Sigmoid colon (tissue), 6 donors: ENCODE measurements at regions not wholly inside any gene's neighbourhood (a gene's known extent, or its start where the extent isn't known, plus 50 kb on each side); places are given as distances from the start of the nearest gene placed in this dataset.
"Not testable (repeated sequence)": the region's sequence is repeated elsewhere in the genome, so short reads cannot be mapped to it uniquely, and the experiment has no call there.

Experiments
- DNase-seq: peaks from one replicate; pipeline ENCODE4 v3.0.0-alpha.2; 2019
- H3K27ac ChIP-seq, 4 donors: fragments of 200-600 bp; sonication (generic); one replicate each; pipeline ENCODE4 v1.5.1; 2016 to 2019; ENCODE audit warnings: mild to moderate bottlenecking in 1 of 4
- H3K27me3 ChIP-seq, 3 donors: fragments of 200-600 bp; sonication (generic); one replicate each; pipeline ENCODE4 v1.5.1; 2019; ENCODE audit warnings: mild to moderate bottlenecking in 1 of 3
- H3K36me3 ChIP-seq, 4 donors: fragments of 200-600 bp; sonication (generic); one replicate each; pipeline ENCODE4 v1.5.1; 2016 to 2019
- H3K4me1 ChIP-seq, 4 donors: fragments of 200-600 bp; sonication (generic); one replicate each; pipeline ENCODE4 v1.5.1; 2017 to 2019
- H3K4me3 ChIP-seq, 4 donors: fragments of 200-600 bp; sonication (generic); one replicate each; pipeline ENCODE4 v1.5.1; 2017 to 2019; ENCODE audit warnings: mild to moderate bottlenecking in 2 of 4, moderate library complexity in 1 of 4
- H3K9me3 ChIP-seq, 4 donors: fragments of 200-600 bp in 3 of 4; sonication (generic) in 3 of 4; one replicate each; pipeline versions ENCODE4 v1.5.1 to v1.6.1; 2013 to 2019
- EP300 ChIP-seq, 4 donors: sonication (generic); formaldehyde crosslinking; IDR thresholded peaks; one replicate each; pipeline ENCODE4 v1.6.1; 2017; ENCODE audit warnings: antibody characterized with exemption in 4 of 4
- POLR2A ChIP-seq, 2 donors: fragments of 450-650 bp; IDR thresholded peaks; one replicate each; pipeline ENCODE4 v1.6.1; 2016; ENCODE audit warnings: antibody characterized with exemption in 2 of 2, mild to moderate bottlenecking in 2 of 2, moderate library complexity in 2 of 2
- POLR2AphosphoS5 ChIP-seq, 4 donors: sonication (generic); formaldehyde crosslinking; IDR thresholded peaks; one replicate each; pipeline ENCODE4 v1.6.1; 2017; ENCODE audit warnings: antibody characterized with exemption in 4 of 4
- WGBS, 2 donors: extraction: QIAGEN DNeasy Blood & Tissue Kit; methylation state at CpG; one replicate each; pipeline ENCODE4 v1.1.7; 2013; 5-methylcytosine and 5-hydroxymethylcytosine counted together
- intact Hi-C: fragments of 100-400 bp; cut with DNase I; formaldehyde crosslinking; loops from one replicate; pipeline ENCODE4 v1.15.1; 2023
- TF ChIP-seq, protein P1 (sequence below), 4 experiments: fragments of 450-650 bp in 3 of 4; fragments of 200-600 bp in 1 of 4; IDR thresholded peaks; one replicate each; pipeline ENCODE4 v1.5.1; 2016 to 2019; ENCODE audit warnings: antibody characterized with exemption in 4 of 4, mild to moderate bottlenecking in 3 of 4, moderate library complexity in 2 of 4
- donor health status: healthy with polysubstance abuse.
- donor health status: healthy.

DNA sequence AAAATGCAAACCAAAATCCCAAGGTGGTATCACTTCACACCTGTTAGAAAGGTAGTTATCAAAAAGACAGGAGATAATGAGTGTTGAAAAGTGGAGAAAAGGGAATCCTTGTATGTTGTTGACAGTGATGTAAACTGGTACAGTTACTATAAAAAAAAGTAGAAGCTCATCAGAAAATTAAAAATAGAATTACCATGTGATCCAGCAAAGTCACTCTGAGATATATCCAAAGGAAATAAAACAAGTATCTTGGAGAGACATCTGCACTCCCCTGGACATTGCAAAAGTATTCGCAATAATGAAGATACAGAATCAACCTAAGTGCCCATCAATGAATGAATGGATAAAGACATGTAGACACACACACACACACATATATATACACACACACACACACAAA is 208.3 kb upstream of the PIEZO2 start:
- H3K9me3 ChIP-seq, result no peaks in the 10 kb centered on the region
- no peaks in the 10 kb centered on the region for H3K4me1 ChIP-seq
- no peak overlapping the region for H3K4me3 ChIP-seq
- WGBS, 2 donors, result 96% methylated on average over 1 of the region's 1 CpG
- no peaks in the 10 kb centered on the region for H3K27me3 ChIP-seq
- H3K27ac ChIP-seq, result no peak overlapping the region
- no peak for TF ChIP-seq POLR2A (IDR thresholded peaks at IDR 0.05)
- TF ChIP-seq, protein P1, sequence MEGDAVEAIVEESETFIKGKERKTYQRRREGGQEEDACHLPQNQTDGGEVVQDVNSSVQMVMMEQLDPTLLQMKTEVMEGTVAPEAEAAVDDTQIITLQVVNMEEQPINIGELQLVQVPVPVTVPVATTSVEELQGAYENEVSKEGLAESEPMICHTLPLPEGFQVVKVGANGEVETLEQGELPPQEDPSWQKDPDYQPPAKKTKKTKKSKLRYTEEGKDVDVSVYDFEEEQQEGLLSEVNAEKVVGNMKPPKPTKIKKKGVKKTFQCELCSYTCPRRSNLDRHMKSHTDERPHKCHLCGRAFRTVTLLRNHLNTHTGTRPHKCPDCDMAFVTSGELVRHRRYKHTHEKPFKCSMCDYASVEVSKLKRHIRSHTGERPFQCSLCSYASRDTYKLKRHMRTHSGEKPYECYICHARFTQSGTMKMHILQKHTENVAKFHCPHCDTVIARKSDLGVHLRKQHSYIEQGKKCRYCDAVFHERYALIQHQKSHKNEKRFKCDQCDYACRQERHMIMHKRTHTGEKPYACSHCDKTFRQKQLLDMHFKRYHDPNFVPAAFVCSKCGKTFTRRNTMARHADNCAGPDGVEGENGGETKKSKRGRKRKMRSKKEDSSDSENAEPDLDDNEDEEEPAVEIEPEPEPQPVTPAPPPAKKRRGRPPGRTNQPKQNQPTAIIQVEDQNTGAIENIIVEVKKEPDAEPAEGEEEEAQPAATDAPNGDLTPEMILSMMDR (IDR thresholded peaks at IDR 0.05), result no peak
- intact Hi-C loops, result no loop called here
- H3K36me3 ChIP-seq, result no peaks in the 10 kb centered on the region
- DNase-seq, result no peak

DNA sequence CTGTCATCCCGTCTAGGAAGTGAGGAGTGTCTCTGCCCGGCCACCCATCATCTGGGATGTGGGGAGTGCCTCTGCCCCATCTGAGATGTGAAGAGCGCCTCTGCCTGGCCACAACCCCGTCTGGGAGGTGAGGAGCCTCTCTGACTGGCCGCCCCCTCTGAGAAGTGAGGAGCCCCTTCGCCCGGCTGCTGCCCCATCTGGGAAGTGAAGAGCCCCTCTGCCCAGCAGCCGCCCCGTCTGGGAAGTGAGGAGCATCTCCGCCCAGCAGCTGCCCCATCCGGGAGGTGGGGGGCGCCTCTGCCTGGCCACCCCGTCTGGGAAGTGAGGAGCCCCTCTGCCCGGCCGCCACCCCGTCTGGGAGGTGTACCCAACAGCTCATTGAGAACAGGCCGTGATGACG is 195.2 kb upstream of the PIEZO2 start:
- H3K9me3 ChIP-seq, result peaks cover 0 to 20% (median 1%) of the 10 kb centered on the region in 4 donors
- WGBS, 2 donors, result 85 to 94% methylated on average over 18 of the region's 18 CpGs
- DNase-seq, H3K27me3 ChIP-seq, H3K27ac ChIP-seq, H3K4me1 ChIP-seq, intact Hi-C loops, H3K4me3 ChIP-seq, H3K36me3 ChIP-seq: not testable (repeated sequence)

DNA sequence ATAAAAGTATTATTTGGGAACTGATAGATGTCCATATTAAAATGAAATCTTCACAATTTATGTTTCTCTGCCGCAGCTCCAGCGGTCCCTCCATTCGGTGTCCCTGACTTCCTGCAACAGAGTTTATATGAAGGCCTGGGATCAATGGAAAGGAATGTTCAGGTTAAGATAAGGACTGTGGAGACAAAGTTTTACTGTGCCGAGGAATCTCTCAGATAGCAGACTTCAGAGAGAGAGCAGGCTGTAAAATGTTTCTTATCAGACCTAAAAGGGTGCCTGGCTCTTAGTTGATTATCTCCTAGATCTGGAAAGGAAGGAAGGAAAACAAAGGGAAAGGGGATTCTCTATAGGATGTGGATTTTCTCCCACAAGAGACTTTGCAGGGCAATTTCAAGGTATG is 193.7 kb upstream of the PIEZO2 start:
- Histone ChIP-seq H3K4me3 (no peak overlapping the region), H3K4me1 (no peaks in the 10 kb centered on the region), H3K36me3 (no peaks in the 10 kb centered on the region), H3K27ac (no peak overlapping the region), H3K27me3 (no peaks in the 10 kb centered on the region), H3K9me3 (peaks cover 0 to 9% (median 0%) of the 10 kb centered on the region in 4 donors)
- TF ChIP-seq POLR2AphosphoS5 (IDR thresholded peaks at IDR 0.05) (no peak), POLR2A (IDR thresholded peaks at IDR 0.05) (no peak), EP300 (IDR thresholded peaks at IDR 0.05) (no peak)
- TF ChIP-seq, protein P1 (IDR thresholded peaks at IDR 0.05), result no peak
- WGBS, 2 donors, result 75 to 79% methylated on average over 4 of the region's 4 CpGs
- intact Hi-C loops, result no loop called here
- DNase-seq, result no peak

DNA sequence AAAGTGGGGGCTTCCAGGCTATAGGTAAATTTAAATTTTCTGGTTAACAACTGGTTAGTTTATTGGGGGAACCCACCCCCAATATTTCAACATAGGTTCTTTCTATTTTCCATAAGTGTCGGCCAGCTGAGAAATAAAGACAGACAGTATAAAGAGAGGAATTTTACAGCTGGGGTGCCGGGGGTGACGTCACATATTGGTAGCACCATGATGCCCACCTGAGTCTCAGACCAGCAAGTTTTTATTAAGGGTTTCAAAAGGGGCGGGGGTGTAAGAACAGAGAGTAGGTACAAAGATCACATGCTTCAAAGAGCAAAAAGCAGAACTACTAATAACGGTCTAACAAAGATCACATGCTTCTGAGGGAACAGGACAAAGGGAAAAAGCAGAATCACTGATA is 192.7 kb upstream of the PIEZO2 start:
- 84 to 86% methylated on average over 5 of the region's 5 CpGs for WGBS, 2 donors
- H3K36me3 ChIP-seq, intact Hi-C loops, H3K4me1 ChIP-seq, DNase-seq, H3K4me3 ChIP-seq, H3K9me3 ChIP-seq, H3K27me3 ChIP-seq, H3K27ac ChIP-seq: not testable (repeated sequence)

DNA sequence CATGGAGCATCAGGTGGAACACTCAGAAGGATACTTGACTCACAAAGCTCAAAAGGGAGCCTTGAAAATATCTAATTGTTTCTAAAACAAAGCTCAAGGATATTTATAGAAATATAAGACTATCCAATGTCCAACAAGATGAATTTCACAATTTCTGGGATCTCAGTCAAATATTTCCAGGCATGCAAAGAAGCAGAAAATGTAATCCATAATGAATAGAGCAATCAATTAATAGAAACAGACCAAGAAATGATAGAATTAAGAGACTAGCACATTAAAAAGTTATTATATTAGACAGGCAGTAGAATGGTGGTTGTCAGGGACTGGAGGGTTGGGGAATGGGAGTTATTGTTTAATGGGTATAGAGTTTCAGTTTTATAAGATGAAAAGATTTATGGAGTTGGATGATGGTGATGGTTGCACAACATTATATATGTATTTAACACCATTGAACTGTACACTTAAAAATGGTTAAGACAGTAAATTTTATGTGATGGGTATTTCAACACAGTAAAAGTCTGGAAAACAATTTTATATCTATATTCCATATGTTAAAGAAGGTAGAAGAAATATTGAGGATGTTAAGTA is 189.9 kb upstream of the PIEZO2 start:
- H3K4me1 ChIP-seq, result no peaks in the 10 kb centered on the region
- no peak for DNase-seq
- intact Hi-C loops, result no loop called here
- no peaks in the 10 kb centered on the region for H3K36me3 ChIP-seq
- no peaks in the 10 kb centered on the region for H3K27me3 ChIP-seq
- H3K27ac ChIP-seq, result no peak overlapping the region
- no peak overlapping the region for H3K4me3 ChIP-seq
- peaks cover 0 to 4% (median 0%) of the 10 kb centered on the region in 4 donors for H3K9me3 ChIP-seq
- TF ChIP-seq, protein P1 (IDR thresholded peaks at IDR 0.05), result no peak
- no peak for TF ChIP-seq POLR2A (IDR thresholded peaks at IDR 0.05)
- no peak for TF ChIP-seq POLR2AphosphoS5 (IDR thresholded peaks at IDR 0.05)
- no peak for TF ChIP-seq EP300 (IDR thresholded peaks at IDR 0.05)

DNA sequence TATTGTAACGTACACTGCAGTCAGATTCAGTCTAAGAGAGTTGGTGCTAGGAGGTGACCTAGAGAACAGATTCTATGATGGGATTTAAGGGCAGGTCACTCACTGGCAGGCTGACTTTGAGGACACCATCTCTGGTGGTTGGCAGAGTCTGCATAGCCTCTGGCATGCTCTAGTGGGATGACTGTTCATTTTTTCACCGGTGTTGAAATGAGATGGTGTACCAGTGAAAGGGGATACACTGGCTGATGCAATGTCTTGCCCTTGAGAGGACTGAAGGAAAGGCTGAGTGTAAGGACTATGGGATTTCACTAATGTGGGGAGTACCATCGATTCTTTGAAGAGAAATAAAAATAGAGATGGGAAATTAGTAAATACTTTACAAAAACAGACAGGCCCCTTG is 186.9 kb upstream of the PIEZO2 start:
- DNase-seq, result no peak
- Histone ChIP-seq H3K27me3 (no peaks in the 10 kb centered on the region), H3K4me1 (no peaks in the 10 kb centered on the region), H3K36me3 (no peaks in the 10 kb centered on the region), H3K27ac (no peak overlapping the region), H3K4me3 (no peak overlapping the region), H3K9me3 (peaks cover 0 to 4% (median 0%) of the 10 kb centered on the region in 4 donors)
- WGBS, 2 donors, result 74 to 85% methylated on average over 3 of the region's 3 CpGs
- intact Hi-C loops, result no loop called here
- TF ChIP-seq, protein P1 (IDR thresholded peaks at IDR 0.05), result no peak
- no peak for TF ChIP-seq POLR2AphosphoS5 (IDR thresholded peaks at IDR 0.05)
- TF ChIP-seq EP300 (IDR thresholded peaks at IDR 0.05), result no peak
- no peak for TF ChIP-seq POLR2A (IDR thresholded peaks at IDR 0.05)
